Activated CD8-positive, alpha-beta memory T cell treated with anti-CD3 and anti-CD28 coated beads for 48 hours (primary cell): ENCODE measurements at regions not wholly inside any gene's neighbourhood (a gene's known extent, or its start where the extent isn't known, plus 50 kb on each side); places are given as distances from the start of the nearest gene placed in this dataset.
"Not testable (repeated sequence)": the region's sequence is repeated elsewhere in the genome, so short reads cannot be mapped to it uniquely, and the experiment has no call there.

ENCODE experiments used
- DNase-seq, 3 experiments: peaks; one replicate each; pipeline ENCODE4 v3.0.0-alpha.2; 2020; ENCODE audit warnings: low read depth in 2 of 3, low spot score in 2 of 3

- DNase-seq = no peak
Observed at GRCh38 chr2:22406625-22407024, 978.4 kb upstream of the KLHL29 start.

- no peak for DNase-seq
Observed at GRCh38 chr2:22420076-22420475, 964.9 kb upstream of the KLHL29 start.

- DNase-seq = no peak
Observed at GRCh38 chr2:22442051-22442450, 942.9 kb upstream of the KLHL29 start.

GRCh38 chr2:22444281-22444680, 940.7 kb upstream of the KLHL29 start:
- DNase-seq = no peak

- DNase-seq = no peak
Observed at GRCh38 chr2:22449696-22450095, 935.3 kb upstream of the KLHL29 start.

- DNase-seq = no peak
Observed at GRCh38 chr2:22450831-22451230, 934.1 kb upstream of the KLHL29 start.

- no peak for DNase-seq
Observed at GRCh38 chr2:22454826-22455485, 930.0 kb upstream of the KLHL29 start.

GRCh38 chr2:22458440-22458839, 926.5 kb upstream of the KLHL29 start:
- DNase-seq = no peak

- DNase-seq = not testable (repeated sequence)
Observed at GRCh38 chr2:22475103-22475502, 909.9 kb upstream of the KLHL29 start.

GRCh38 chr2:22478329-22478728, 906.6 kb upstream of the KLHL29 start:
- no peak for DNase-seq

GRCh38 chr2:22481486-22482259, 903.3 kb upstream of the KLHL29 start:
- DNase-seq = no peak

GRCh38 chr2:22483036-22483435, 901.9 kb upstream of the KLHL29 start:
- no peak for DNase-seq

GRCh38 chr2:22485486-22485885, 899.5 kb upstream of the KLHL29 start:
- DNase-seq = no peak

- no peak for DNase-seq
Observed at GRCh38 chr2:22486343-22486742, 898.6 kb upstream of the KLHL29 start.

GRCh38 chr2:22487036-22487435, 897.9 kb upstream of the KLHL29 start:
- no peak for DNase-seq

- DNase-seq = no peak
Observed at GRCh38 chr2:22487541-22487940, 897.4 kb upstream of the KLHL29 start.

- no peak for DNase-seq
Observed at GRCh38 chr2:22491442-22491841, 893.5 kb upstream of the KLHL29 start.

GRCh38 chr2:22494156-22494555, 890.8 kb upstream of the KLHL29 start:
- DNase-seq = no peak

GRCh38 chr2:22497064-22497463, 887.9 kb upstream of the KLHL29 start:
- DNase-seq = no peak

- DNase-seq = no peak
Observed at GRCh38 chr2:22497789-22498188, 887.2 kb upstream of the KLHL29 start.

GRCh38 chr2:22499082-22499839, 885.7 kb upstream of the KLHL29 start:
- DNase-seq = no peak

GRCh38 chr2:22500555-22500935, 884.4 kb upstream of the KLHL29 start:
- DNase-seq = no peak
